ENCODE measurements at regions not wholly inside any gene's neighbourhood (a gene's known extent, or its start where the extent isn't known, plus 50 kb on each side); places are given as distances from the start of the nearest gene placed in this dataset.
"Not testable (repeated sequence)": the region's sequence is repeated elsewhere in the genome, so short reads cannot be mapped to it uniquely, and the experiment has no call there.

GRCh38 chr12:131365821-131366260, 345.0 kb upstream of the SFSWAP start:
- DNase-seq = no peak

GRCh38 chr12:131366261-131366871, 344.5 kb upstream of the SFSWAP start:
- DNase-seq = no peak

- not testable (repeated sequence) for DNase-seq
Measured at GRCh38 chr12:131367067-131367982, 343.6 kb upstream of the SFSWAP start.

GRCh38 chr12:131367983-131368667, 342.8 kb upstream of the SFSWAP start:
- DNase-seq = no peak

- no peak for DNase-seq
Measured at GRCh38 chr12:131368668-131369071, 342.2 kb upstream of the SFSWAP start.

- no peak for DNase-seq
Measured at GRCh38 chr12:131369094-131369845, 341.6 kb upstream of the SFSWAP start.

- DNase-seq = no peak
Measured at GRCh38 chr12:131370321-131370720, 340.6 kb upstream of the SFSWAP start.

- DNase-seq = no peak
Measured at GRCh38 chr12:131370791-131371347, 340.0 kb upstream of the SFSWAP start.

- no peak for DNase-seq
Measured at GRCh38 chr12:131371401-131372170, 339.3 kb upstream of the SFSWAP start.

- no peak for DNase-seq
Measured at GRCh38 chr12:131372171-131372475, 338.8 kb upstream of the SFSWAP start.

GRCh38 chr12:131372706-131373195, 338.1 kb upstream of the SFSWAP start:
- DNase-seq = no peak

- no peak for DNase-seq
Measured at GRCh38 chr12:131375261-131375971, 335.5 kb upstream of the SFSWAP start.

GRCh38 chr12:131375972-131376345, 334.9 kb upstream of the SFSWAP start:
- no peak for DNase-seq

GRCh38 chr12:131378176-131378842, 332.6 kb upstream of the SFSWAP start:
- DNase-seq = no peak

GRCh38 chr12:131378861-131379665, 331.8 kb upstream of the SFSWAP start:
- DNase-seq = no peak

- DNase-seq = peak; percentile 68
Measured at GRCh38 chr12:131379738-131380137, 331.2 kb upstream of the SFSWAP start.

- peak; percentile 46 for DNase-seq
Measured at GRCh38 chr12:131380220-131380964, 330.5 kb upstream of the SFSWAP start.

- DNase-seq = no peak
Measured at GRCh38 chr12:131380965-131381705, 329.8 kb upstream of the SFSWAP start.

Measured in eye (tissue), 1 donor.